Fibroblast of skin of abdomen (primary cell): ENCODE measurements at regions not wholly inside any gene's neighbourhood (a gene's known extent, or its start where the extent isn't known, plus 50 kb on each side); places are given as distances from the start of the nearest gene placed in this dataset.

Experiments used
- DNase-seq: peaks from one replicate; pipeline ENCODE4 v3.0.0-alpha.2; 2013

DNA sequence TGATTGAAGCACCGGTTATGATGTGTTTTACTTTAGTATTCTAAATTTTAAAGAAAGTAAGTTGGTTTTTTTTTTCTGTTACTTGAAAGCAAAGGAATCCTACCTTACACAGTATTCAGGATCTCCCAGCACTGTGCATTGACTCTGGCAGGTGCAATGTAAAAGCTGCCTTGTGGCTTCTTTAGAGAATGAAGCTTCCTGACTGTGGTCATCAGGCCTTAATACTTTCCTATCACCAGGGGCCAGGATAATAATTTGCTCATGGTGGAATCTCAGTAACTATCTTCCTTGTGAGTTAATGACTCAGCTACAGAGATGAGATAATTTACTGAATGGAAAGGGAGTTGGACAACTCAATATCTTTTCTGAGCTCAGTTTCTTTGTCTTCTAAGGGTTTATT, 435.5 kb upstream of the ZNF608 start:
- DNase-seq, result no peak

DNA sequence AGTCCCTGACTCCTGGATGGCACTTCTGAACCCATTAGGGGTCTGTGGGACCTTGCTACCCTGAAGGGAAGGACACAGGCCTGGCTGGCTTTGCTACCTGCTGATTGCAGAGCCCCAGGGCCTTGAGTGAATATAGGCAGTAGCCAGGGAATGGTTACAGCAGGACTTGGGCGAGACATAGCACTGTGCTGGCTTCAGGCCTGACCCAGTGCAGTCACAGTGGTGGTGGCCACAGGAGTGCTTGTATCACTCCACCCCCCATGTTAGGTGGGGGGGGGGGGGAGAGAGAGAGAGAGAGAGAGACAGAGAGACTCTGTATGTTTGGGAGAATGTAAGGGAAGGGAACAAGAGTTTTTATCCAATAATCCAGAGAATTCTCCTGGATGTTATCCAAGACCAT, 439.3 kb upstream of the ZNF608 start:
- DNase-seq, result no peak

DNA sequence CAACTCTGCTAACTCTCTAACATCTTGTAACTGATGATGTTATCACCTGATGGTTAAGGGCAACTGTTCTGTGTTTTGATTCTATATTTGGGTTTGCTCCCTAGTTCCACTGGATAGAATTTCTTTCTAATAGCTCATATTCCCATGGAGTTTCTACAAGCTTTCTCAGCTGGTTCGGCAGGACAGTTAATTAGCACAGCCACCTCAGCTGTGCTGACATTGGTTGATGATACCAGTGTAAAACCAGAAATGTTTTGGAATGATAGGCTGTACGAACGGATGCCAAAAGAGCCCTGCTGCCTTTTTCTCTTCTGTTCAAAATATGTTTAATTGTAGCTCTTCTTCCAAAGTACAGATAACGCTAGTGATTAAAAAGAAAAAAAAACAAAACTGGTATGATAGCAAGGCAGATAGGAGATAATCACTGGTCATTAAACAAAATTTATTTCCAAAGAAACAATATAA, 440.5 kb upstream of the ZNF608 start:
- no peak for DNase-seq

DNA sequence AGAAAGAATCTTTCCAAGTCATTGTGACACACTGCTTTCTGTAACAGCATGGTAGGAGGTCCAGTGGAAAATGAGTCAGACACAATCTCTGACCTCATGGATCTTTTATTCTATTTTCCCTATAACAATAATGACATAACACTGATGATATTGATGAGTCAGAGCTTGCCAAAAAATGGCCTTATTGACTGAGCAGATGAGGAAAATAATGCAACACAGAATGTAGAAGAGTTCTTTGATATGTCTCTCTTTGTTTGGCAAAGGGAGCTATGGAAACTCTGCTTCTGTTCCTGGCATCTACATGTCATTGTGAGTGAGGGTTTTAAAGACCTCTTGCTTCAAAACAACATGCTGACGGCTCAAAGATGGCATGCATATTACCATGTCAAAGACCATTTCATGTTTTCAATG, 443.1 kb upstream of the ZNF608 start:
- peak; percentile 44 for DNase-seq

DNA sequence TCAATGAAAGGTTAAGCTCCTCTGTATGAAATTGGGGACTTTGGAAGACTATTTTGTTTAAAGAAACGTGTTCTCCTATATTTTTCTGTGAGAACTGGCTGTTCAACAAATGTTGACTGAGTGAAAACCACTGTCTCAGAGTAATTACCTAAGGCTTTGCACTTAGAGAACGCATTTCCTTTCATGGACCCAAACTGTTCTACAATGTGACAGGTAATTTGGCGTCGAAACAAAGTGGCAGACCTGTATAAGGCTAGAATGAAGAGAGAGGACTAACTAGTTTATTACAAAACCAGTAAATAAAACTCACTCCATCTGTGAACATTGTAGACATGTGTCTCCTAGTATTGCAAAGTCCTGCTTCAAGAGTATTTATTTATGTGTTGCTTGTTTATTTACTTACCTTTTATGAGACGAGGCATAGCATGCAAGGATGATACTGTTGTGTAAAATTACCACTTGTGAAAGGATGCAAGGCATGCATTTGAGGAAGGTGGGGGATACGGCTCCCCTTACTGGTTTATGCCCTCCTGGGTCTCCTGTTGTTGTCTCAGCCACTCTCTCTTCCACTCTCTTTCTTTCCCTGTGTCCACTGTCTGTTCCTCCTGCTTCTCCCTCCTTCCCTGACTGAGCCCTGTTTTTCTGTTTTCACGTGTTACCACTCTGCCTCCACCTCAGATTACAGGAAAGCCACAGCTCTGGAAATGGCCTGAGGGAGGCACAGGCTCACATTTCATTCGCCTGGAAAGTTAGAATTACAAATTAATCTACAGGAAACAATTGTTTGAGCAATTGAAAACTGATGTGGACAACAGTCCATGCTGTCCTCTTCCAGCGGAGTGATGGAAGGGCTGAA, 444.0 kb upstream of the ZNF608 start:
- peak; percentile 36 for DNase-seq

DNA sequence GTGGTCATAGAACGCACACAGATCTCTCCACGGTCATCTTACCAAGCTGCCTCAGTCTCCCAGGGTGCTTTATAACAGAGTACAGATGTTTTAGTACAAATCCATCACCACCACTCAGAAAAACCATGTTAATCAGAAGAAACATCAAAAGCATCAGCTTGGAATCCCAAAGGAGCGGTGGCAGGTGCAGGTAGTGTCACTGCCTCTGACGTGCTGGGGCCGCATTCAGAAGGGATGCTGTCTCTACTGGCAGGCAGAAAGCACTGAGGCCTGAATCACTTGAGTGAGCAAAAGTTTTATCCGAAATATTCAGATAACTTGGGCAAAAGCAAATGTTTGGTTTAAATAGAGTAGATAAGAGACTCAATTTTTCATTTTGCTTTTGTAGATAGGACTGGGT, 448.4 kb upstream of the ZNF608 start:
- no peak for DNase-seq

DNA sequence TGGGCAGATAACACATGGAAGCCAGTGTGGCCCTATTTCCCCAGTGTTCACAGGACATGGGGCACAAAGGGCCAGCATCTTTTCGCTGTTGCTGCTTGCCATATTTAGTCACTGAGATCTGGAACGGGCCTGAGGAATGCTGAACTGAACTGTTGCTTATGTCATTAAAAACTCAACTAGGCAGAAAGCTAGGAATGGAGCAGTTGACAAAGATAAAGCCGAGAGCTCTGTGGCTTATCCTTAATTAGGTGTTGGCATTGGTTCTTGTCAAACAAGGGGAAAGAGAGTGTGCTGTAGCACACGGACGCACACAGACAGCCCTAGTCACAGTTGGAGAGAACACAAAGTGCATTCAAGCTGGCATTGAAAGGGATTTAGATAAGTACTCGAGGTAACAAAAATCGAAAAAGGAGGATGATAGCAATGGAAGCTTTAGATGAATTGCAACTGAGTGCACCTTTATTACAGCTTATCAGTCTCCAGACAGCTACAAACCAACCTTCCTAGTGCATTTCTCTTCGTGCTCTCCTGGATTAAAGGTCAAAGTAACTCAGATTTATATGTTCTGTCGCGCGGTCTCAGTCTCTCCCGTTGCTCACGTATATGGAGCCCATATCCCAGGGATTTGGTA, 450.2 kb upstream of the ZNF608 start:
- no peak for DNase-seq

DNA sequence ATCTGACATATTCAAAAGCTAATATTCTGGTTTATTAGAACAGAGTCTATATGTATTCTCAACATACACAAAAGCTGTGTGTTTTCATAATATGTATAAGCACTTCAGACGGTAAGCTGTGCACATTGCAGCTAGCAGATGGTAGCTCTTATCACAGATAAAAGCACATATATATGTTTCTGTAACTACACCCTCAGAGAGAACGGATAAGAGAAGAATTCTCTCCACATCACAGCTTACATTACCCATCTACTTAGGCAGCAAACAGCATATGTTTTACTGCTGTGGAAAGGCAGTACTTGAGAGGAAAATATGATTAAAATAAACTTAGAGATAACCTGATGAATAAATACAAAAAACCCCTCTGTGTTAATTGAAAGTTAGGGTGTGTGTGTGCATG, 450.9 kb upstream of the ZNF608 start:
- no peak for DNase-seq

DNA sequence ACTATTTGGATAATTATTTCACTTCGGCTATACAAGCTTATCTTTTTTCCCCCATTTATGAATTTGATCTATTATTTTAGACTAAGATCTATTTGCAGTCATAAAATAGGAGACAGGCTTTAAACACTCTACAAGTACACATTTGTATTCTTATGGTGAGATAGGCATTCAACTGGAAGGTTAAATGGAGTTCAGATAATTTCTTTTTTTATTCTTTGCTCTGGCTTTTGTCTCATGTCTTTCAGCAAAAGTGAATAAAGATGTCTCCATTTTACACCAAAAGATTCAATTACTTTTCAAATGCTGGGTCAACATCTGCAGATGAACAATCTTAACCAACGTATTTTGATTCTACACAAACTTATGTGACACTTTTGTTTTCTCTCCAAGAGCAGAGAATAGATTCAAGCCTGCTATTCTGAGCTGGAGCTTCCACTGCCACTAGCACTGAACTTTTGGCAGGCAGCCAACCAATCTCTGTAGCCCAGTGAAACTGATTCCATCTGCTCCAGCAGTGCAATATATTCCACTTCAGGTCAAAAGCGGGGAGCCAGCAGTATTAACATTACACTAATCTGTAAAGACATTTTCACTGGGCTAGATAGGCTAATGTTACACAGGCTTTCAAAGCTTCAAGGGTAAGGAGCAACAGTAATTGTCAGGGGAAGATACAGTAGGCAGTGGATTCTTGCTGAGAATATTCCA, 452.0 kb upstream of the ZNF608 start:
- peak; percentile 89 for DNase-seq

DNA sequence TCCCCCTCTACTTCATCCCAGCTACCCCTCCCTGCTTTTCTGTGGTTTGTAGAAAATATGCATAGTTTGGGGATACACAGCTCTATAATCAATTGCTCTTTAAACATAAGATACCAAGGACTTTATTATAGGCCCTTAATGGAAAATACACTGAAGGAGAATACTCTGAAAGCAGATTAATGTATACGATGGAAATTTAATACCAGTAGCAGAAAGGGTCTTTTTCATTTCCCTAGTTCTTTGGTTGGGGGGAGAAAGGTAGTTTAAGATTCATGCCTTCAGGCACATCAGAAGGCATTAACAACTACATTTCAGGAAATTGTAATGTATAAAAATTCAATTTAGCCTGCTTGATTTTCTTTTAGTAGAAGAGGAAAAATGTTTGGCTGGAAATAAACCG, 452.9 kb upstream of the ZNF608 start:
- DNase-seq, result no peak

DNA sequence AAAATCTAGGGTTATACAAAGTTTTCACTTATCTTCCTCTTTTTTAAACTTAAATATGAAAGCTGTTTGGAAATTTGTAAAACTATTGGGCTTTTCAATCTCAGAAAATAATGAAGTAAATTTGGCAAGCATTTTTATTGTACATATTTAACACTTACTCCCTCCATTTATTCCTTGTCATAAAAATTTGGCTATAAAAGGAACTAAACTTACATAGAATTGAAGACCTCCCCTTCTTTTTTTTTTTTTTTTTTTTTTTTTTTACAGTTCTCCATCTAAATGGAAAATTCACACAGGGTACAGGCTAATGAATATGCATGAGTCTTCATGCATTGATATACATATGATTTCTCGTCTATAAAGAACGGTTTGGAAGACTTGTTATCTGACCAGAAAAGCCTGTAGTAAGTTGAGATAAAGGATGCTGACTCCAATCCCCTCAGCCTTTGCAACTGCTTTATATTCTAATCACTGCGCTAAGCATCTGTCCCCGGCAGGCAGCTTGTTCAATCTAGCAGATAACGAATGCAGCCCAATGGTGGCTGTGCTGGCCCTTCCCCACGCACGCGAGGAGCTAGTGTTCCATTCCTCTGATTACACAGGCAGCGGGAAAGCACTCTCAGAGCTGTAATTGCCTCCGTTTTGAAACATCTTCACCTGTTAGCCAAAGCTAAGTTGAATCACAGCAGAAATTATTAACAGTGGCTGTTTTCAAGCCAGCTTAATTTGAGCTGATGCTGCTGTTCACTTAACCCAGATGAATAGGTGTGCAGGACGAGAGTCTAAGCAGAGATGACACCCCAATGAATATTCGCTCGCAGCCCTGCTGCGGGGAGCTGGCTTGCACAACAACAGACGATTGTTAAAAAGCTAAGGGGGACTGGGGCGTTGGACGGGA, 453.8 kb upstream of the ZNF608 start:
- no peak for DNase-seq

DNA sequence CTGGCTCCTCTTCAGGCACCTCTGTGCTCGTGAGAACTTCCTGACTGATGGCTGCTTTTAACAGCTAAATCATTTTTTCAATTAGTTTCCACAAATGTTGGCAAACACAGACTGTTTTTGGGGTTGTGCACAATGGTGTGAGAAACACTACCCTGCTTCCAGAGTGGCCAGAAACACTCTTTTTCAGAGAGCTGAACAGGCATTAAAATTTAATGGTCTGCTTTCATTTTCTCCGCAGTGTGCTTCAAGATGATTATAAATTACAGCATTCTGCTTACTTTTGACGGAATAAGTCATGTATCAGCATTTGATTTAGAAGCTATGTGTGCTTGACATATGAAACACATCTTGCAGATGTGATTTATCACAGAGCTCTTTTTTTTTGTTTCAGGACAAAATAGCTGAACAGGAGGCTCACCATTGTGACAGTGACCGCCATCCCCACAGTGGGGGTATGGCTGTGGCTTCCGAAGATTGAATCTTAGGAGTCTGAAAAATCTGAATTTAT, 454.5 kb upstream of the ZNF608 start:
- DNase-seq, result peak; percentile 29

DNA sequence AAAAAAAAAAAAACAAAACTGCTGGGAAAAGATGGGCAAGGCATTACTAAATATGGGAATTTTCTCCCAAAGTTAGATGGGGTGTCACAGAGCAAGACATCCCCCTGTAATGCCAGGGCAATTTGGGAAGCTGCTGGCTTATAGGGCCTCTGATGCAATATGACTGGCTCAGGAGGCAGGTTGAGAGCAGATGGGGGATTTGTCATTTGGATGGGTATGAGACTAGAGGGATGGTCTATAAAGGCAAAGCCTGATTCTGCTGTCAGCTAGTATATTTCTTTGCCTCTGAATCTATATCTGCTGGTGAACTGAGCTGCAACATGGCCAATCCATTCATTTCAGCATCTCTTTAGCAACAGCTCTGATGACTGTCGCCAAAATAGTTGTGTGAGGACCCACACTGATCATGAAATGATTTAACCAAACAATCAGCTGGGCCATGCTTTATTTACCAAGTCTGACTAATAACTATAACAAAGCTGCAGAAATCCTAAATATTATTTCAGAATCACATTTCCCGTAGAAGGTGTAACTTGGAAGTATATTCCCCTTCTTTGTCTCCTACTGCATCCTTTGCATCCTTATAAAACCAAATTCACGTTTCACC, 455.1 kb upstream of the ZNF608 start:
- DNase-seq, result no peak

DNA sequence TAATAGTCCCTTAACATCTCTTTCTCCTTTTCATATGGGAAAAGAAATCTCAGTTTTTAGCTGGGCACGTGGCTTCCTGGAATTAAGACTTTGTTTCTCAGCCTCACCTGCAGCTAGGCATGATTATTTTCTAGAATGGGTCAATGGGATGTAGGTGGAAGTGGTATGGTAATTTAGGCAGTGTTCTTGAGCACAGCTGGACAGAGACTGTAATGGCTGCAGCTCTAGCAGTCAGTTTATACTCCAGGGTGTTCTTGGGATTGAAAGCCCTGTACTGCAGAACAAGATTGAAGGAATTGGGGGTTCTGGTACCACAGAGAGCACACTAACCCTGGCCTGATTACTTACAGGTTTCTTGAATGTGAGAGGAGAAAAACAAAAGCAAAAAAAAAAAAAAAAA, 455.9 kb upstream of the ZNF608 start:
- no peak for DNase-seq

DNA sequence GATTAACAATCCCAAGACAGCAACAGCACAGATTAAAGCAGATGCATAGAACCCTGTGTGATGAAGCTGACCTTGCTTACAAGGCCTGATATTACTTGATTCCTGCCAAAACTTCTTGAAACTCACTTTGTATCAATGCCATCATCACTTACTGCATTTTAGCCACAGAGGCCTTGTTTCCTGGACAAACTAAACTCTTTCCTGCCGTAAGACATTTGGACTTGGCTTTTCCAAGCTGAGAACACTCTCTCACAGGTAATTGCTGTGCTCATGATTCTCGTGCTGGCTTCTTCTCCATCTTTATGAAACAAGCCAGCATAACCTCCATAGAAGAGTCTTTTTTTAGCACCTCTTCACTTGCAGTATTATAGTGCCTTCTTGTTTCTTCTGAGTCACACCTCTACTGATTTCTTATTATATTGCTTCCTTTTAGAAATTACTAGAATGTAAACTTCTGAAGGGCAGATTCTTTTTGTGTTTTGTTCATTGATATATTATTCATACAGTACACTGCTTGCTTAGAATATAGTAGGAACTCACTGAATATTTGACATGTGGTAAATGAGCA, 456.5 kb upstream of the ZNF608 start:
- no peak for DNase-seq

DNA sequence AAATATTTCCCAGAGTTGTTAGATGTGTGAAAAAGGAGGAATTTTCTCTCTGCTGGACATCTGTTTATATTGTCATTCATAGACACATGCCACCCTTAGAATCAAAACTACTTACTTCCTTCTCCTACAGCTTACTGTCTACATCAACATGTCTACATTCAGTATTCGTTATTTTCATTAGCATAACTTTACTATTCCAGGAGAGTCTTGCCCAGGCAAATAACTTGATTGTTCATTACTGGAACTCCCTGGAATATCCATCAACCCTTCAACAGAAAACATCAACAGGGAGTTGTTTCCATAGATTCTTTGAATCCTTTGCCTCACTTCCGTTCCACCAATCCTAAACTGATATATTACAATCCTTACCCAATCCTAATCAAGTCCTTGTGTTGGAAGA, 457.5 kb upstream of the ZNF608 start:
- DNase-seq, result no peak

DNA sequence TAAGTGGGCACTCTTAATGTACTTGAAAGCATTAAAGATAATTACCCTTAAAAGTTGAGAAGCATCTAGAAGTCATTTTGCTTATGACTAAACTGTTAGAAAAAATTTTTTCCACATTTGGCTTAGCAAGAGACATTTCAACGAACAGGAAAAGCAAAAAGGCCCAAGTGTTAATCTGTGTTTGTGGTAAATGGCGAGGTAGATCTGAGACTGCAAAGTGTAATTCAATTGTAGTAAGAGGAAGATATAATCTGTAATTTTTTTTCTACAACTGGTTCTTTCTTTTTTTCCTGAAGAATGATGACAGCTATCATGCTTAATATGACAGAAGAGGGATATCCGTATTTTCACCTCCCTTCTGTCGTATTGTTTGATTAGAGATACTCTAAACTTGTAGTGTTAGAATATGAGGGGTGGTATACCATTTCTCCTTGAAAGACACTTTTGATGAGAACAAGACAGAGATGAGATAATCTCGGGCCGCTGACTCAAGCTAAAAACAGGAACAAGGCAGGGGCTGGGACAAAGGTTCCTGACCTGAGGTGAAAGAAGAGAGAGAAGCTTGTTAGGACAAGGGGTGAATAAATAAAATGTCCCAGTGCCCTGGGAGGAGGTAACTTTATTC, 459.3 kb upstream of the ZNF608 start:
- no peak for DNase-seq

DNA sequence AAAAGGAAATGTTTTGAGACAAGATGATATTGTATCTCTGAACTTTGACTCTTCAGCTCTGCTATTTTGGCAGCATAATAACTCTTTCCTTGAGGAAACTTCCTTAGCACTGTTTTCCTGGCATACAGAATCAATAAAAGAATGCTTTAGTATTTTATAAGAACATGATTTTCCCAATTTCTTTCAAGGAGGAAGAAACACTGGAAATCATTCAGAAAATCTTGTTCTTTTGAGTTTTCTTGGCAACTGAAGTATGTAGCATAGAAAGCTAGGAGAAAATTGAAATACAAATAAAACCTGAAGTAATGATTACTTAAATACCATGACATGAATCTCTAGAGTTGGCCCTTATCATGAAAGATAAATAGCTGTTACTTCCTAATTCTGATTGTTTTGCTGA, 461.4 kb upstream of the ZNF608 start:
- no peak for DNase-seq

DNA sequence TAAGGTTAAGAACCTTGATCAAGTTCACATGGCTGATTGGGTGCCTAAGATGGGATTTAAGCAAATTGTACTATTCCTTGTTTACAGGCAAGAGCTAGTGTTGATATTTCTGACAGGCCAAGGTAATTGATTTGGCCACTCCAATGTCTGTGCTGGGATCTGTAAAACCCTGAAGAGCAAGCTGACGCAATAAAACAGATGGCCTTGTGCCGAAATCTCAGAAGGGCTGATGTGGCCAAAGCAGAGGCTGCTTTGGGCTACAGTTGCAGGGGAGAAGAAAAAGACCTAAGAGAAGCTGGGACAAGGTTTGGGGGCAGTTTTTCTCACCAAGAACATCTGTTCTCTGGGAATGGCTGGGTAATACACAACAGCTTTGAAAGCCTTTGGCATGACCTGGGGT, 463.2 kb upstream of the ZNF608 start:
- DNase-seq, result no peak

DNA sequence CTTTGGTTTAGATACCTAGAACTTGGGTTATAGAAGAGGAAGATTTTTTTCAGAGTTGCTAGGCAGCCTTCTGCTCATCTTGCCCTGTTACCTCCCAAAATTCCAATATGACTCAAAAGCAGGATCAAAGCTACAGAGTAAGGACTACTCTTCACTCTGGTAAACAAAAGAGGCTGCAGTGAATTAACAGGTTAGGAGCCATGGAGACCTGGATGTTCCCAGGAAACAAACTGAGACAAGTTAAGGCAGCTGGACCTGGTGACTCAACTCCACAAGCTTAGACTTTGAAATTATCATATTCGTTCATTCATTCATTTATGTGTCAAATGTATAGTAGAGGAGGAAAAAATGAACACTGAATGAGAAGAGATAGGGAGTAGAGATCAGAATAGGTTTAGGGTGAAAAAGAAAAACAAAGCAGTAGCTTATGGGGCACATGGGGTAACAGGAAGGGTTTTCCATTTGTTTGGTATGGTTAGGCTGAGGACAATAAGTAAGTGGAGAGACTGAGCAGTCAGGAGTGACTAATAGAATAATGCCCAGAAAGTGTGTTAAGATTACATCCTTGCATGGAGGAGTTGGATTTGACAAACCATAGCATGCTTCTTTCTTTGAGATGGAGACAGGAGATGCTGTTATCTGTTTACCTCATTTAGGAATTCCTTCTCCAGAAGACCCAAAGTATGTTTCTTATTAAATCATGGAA, 464.0 kb upstream of the ZNF608 start:
- no peak for DNase-seq
